T-helper 1 cell (primary cell): ENCODE measurements at regions not wholly inside any gene's neighbourhood (a gene's known extent, or its start where the extent isn't known, plus 50 kb on each side); places are given as distances from the start of the nearest gene placed in this dataset.

ENCODE experiments used
- DNase-seq, 5 donors: peaks; one replicate each; pipeline ENCODE4 v3.0.0-alpha.2; 2012 to 2020

GRCh38 chr5:166505544-166505943, 1785.9 kb upstream of the WWC1 start:
- DNase-seq: no peak

GRCh38 chr5:166507810-166508425, 1783.5 kb upstream of the WWC1 start:
- DNase-seq: no peak

GRCh38 chr5:166509085-166509484, 1782.4 kb upstream of the WWC1 start:
- no peak for DNase-seq

- DNase-seq: no peak
These were observed 1773.5 kb upstream of the WWC1 start for GRCh38 chr5:166517976-166518375.

GRCh38 chr5:166523206-166523605, 1768.2 kb upstream of the WWC1 start:
- DNase-seq: no peak

GRCh38 chr5:166529200-166529599, 1762.2 kb upstream of the WWC1 start:
- DNase-seq: no peak

GRCh38 chr5:166532456-166533220, 1758.8 kb upstream of the WWC1 start:
- no peak for DNase-seq

GRCh38 chr5:166535641-166536040, 1755.8 kb upstream of the WWC1 start:
- no peak for DNase-seq

- DNase-seq: no peak
These were observed 1751.3 kb upstream of the WWC1 start for GRCh38 chr5:166540156-166540555.

GRCh38 chr5:166551384-166551783, 1740.1 kb upstream of the WWC1 start:
- DNase-seq: no peak

- no peak for DNase-seq
These were observed 1737.7 kb upstream of the WWC1 start for GRCh38 chr5:166553778-166554177.

- no peak for DNase-seq
These were observed 1729.7 kb upstream of the WWC1 start for GRCh38 chr5:166561759-166562158.

GRCh38 chr5:166562246-166562645, 1729.2 kb upstream of the WWC1 start:
- no peak for DNase-seq

- no peak for DNase-seq
These were observed 1724.7 kb upstream of the WWC1 start for GRCh38 chr5:166566725-166567124.

- DNase-seq: no peak
These were observed 1720.6 kb upstream of the WWC1 start for GRCh38 chr5:166570865-166571264.

- no peak for DNase-seq
These were observed 1719.8 kb upstream of the WWC1 start for GRCh38 chr5:166571668-166572067.

- no peak for DNase-seq
These were observed 1715.1 kb upstream of the WWC1 start for GRCh38 chr5:166576323-166576722.

GRCh38 chr5:166581826-166582225, 1709.6 kb upstream of the WWC1 start:
- DNase-seq: no peak

- no peak for DNase-seq
These were observed 1709.0 kb upstream of the WWC1 start for GRCh38 chr5:166582416-166582815.

- no peak for DNase-seq
These were observed 1696.9 kb upstream of the WWC1 start for GRCh38 chr5:166594567-166594966.

- DNase-seq: no peak
These were observed 1696.0 kb upstream of the WWC1 start for GRCh38 chr5:166595274-166595951.

- DNase-seq: no peak
These were observed 1695.4 kb upstream of the WWC1 start for GRCh38 chr5:166596043-166596442.

GRCh38 chr5:166602271-166602670, 1689.2 kb upstream of the WWC1 start:
- no peak for DNase-seq

- DNase-seq: no peak
These were observed 1673.9 kb upstream of the WWC1 start for GRCh38 chr5:166617507-166617906.
